GM18861 (cell line): ENCODE measurements at regions not wholly inside any gene's neighbourhood (a gene's known extent, or its start where the extent isn't known, plus 50 kb on each side); places are given as distances from the start of the nearest gene placed in this dataset.

Experiments used
- ATAC-seq: cut with Tn5 transposase; IDR thresholded peaks from one replicate; pipeline ENCODE4 v1.9.1; 2021; ENCODE audit not compliant: unreplicated experiment

DNA sequence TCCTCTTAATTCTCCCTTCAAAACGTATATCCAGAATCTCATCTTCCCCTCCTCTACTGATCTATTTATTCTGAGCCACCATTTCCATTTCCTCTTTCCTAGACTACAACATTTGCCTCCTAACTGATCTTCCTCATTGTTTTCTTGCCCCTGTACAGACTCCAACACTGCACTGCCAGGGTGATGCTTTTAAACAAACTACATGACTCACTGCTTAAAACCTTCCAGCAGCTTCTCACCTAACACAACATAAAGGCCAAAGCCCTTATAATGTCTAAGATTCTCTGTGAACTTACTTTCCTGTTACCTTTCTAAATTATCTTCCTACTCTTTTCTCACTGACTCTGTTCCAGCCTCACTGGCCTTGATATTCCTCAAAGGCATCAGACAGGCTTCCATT is 161.0 kb upstream of the HS3ST1 start:
- ATAC-seq: no peak

DNA sequence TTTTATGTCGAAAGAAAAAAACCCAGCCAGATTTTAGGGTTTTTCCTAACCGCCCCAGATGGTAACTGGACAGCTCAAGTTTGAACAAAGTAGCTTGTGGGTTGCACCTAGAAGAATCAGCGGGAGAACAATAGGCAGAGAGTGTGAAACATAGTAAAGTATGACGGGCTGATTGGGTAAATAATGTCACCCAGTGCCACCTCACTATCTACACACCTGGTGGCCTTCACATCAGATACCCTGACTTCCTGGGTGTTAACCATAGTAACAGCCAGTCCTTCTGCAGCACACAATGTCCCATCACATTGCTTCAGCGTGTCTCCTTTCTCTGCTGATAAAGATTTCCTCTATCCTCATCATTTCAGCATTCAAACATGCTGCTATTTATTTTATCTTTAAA is 159.1 kb upstream of the HS3ST1 start:
- ATAC-seq: no peak

DNA sequence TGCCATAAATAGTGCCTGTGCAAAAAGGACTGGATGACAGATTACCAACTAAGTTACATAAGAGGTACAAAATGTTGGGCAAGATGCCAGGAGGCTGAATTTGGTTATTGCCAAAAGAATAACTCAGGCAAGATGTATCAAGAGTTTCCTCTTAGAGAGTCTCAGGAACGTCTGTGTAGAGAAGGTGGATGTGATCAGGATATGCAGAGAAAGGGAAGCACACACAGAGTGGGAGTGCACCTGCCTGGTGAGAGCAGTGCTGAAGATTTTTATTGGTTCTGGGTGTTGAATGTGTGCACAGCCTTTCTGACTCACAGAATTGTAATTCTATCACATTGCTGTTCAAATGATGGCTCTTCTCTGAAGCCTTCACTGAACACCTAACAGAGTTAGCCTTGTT is 156.8 kb upstream of the HS3ST1 start:
- ATAC-seq: no peak

DNA sequence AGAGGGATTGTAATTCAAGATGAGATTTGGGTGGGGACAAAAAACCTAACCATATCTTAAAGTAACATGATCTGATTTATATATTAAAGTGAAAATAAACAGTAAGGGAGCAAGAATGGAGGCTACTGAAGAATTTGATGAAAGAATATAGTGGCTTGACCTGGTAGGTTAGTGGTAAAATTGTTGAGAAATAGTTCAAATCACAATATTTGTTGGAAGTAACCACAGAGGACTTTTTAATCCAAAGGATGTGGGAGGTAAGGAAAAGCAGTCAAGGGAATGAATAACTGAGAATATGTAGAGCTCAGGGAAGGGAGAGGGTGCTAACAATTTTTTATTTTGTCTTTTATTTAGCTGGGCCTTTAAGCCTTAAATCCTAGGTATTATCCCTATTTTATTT is 139.8 kb upstream of the HS3ST1 start:
- no peak for ATAC-seq

DNA sequence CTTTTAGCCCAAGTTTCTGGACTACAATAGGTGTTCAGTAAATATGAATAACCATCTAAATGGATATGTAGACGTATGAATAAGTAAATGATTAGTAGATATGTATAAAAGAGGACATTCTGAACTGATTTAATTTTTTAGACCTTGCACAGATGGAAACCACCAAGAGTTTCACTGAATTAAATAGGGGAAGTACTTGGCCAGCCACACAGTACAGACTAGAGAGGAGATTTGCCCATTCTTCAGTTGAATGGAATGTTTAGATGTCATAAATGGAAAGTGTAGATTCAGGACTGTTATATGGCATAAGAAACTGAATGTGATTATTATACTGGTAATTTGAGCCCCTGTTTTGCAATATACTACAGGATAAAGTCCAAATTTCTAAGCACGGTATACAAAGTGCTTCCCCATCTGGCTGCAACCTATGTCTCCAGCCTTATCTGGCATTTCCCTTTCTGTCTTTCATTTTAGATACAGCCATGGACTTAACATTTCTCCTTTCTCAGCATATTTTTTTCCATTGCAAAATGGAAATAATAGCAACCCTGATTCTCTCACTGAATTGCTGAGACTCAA is 137.8 kb upstream of the HS3ST1 start:
- ATAC-seq: peak; percentile 90

DNA sequence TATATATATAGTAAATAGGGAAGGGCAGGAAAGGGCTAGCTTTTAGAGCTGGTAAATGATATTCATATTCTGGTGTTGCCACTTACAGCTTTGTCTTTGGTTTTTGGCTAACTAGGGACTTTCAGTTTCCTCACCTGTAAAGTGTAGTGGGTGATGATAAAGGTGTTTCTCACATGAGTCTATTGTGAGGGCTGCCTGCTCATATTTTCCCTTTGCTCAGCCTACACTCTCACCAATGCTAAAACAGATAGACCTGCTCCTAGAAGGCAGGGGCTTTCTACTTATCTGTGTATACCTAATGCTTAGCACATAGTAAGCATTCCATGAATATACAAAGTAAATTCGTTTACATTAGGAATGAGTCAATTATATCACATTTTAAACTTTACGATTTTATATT is 137.2 kb upstream of the HS3ST1 start:
- no peak for ATAC-seq

DNA sequence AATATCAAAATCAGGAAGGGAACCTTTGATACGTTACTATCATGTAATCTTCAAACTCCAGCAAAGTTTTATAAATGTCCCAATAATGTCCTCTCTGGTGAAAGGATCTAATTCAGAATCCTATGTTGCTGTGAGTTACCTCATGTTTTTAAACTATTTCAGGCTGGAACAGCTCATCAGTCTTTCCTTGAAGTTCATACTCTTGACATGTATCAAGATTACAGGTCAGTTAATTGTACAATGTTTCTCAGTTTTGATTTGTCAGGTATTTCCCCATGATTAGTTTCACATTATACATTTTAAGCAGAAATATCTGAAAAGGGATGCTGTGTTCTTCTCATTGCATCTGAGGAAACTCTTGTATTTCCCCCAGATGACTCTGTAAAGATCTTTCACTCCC is 136.5 kb upstream of the HS3ST1 start:
- ATAC-seq: no peak

DNA sequence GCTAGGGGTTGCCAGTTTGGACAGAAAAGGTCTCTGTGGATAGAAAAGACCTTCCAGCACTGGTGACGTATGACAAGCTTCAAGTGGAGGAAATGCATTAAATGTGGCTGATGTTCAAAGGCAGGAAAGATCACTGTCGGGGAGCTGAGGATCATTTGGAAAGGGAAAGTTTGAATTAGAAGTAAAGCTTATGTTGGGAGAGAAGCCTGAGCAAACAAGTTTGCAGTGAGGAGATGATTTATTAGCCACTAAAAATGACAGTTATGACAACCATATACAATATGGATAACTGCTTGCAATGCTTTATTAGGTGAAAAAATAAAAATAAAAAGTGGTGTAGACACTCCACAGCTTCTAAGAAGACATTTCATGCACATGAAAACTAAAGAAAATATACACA is 135.3 kb upstream of the HS3ST1 start:
- ATAC-seq: no peak

DNA sequence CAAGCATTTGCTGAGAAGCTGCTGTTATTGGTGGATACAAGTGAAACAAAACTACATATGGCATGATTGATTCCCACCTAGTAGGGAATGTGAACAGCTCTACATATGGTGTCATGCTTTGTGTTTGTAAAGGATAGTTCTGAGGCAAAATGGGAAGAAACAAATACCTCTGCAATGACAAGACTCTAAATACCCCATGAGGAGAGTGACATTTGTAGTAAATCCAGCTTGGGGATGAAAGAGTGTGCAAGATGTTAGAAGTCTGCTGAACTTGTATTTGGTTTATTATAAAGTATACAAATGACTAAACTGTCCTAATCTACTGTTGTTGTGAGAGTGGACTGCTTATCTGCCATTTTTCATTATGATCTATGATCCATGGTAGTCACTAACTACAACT is 120.8 kb upstream of the HS3ST1 start:
- ATAC-seq: no peak

DNA sequence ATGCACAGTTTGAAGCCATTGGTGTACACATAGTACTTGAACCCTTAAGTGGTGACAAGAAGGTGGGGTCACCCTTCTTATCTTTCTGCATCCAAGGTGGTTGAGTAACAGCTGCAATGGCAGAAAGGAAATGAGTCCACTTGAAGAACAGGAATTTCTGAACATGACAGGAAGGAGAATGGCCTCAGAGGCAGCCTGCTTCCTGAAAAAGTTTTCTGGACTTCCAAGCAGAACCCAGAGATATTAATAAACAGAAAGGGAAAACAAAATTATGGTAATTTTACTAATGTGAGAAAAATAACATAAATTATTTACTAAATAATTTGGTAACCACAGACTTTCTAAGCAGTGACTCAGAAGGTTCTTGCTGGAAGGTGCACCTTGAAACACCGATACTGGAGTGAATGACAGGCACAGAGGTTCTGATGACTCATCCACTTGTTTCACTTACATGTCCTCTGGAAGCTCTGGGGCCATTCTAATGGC is 119.9 kb upstream of the HS3ST1 start:
- peak; percentile 98 for ATAC-seq

DNA sequence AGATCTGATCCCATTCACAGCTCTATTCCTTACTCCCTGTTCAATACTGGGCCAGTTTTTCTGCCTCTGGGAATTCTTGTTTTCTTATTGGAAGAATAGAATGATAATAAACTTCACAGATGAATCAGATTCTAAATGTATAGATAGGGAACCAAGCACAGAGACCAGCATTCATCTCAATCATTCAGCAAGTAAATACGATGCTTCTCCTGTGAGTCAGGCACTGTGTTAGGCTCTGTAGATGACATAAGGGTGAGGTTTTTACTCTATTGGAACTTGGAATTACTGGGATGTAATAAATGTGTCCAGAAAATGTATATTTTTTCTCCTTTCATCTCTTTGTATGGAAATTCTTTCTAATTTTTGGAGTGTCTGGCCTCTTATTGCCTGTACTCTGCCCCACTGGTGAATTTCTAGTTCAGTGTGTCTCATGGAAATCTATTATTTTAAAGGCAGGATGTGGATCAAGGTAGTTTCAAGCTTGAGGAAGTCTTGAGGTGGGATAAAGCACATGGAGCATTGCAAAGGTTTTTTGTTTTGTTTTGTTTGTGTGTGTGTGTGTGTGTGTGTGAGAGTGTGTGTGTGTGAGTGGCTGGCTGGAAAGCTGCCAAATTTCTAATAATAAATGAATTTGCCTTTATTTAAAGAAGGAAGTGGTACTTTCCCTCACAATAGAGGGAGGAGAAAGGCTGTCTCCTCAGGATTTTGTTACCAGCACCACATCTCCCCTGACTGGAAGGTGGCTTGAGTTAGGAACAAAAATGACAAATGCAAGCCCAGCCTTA is 117.9 kb upstream of the HS3ST1 start:
- ATAC-seq: no peak

DNA sequence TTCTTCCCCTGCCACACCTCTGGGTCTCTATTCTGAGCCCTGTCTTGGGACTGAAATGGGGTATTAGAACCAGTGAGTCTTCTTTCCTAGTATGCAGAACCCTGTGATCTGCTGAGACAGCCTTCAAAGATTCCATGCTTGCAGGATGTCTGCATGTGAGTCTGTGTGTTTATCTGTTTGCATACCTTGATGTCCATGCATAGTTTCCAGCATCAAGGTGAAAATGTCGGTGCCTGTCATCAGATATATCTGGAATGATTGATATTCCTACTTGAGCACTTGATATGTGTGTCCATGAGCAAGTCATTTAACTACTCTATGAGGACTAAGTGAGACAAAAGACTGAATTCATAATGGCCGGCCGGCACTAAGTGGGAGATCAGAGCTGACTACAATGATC is 117.0 kb upstream of the HS3ST1 start:
- no peak for ATAC-seq

DNA sequence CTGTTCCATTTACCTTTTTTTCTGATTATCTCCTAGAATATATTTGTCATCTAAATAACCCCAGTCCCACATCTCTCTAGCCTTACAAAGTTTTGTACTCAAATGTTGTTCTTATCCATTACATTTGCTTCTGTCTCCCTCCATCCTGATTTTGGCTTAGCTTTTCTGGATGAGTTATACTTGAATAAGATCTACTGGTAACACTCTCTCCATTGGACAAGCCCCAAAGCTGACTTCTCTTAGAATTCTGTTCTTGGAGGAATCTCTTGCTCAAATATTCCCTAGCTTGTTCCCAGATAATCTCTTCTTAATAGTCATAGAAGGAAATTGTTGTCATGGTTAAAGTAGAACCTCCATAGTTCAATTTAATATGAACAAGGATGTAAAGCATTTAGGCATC is 115.5 kb upstream of the HS3ST1 start:
- no peak for ATAC-seq

DNA sequence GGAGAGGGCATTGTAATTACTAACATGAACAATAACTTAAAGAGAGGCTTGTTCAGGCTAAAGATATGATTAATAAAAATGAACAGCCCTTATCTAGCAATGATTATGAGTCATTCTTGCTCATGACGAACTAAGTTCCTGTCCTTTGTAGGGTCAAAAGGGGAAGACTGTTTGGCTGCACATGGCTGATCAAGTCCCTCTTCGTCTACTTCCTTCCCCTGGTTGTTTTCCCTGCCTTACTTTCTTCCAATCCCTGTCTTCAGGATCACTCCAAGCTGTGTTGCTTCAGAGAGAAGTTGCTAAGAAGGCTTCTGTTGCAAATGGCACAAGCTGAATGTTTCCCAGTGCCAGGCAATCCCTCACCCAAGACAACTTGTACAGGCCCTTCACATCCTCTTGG is 115.0 kb upstream of the HS3ST1 start:
- no peak for ATAC-seq

DNA sequence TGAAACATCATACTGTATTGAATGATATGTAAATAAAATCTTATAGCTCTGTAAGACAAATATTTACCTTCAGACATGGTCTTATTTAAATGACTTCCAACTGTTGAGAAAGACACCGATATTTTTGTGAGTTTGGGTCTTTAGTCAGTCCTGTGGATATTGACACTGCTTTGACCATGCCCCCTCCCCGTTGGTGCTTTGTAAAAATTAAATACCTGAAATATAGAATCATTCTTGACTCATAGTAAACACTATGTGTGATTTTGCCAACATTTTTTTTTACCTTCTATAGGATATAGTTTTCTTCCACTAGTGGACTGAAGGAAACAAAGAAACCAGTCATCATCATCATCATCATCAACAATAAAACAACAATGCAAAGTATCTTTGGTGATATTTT is 114.3 kb upstream of the HS3ST1 start:
- no peak for ATAC-seq

DNA sequence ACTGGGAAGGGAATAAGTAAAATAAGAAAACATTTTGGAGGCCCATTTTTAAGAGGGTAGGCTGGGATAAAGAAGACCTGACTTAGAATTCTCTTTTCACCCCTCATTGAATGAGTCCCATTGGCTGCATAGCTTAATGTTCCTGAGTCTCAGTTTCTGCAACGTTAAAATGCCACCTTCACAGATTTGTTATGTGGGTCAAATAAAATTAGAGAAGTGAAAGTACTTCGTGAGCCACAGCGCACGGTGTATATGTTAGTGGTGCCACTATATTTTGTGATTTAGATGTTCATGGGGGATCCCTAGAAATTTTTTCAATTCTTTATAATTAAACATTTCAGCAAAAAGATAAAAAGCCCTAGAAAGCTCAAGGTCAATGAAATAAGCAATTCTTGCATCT is 109.2 kb upstream of the HS3ST1 start:
- ATAC-seq: peak; percentile 88

DNA sequence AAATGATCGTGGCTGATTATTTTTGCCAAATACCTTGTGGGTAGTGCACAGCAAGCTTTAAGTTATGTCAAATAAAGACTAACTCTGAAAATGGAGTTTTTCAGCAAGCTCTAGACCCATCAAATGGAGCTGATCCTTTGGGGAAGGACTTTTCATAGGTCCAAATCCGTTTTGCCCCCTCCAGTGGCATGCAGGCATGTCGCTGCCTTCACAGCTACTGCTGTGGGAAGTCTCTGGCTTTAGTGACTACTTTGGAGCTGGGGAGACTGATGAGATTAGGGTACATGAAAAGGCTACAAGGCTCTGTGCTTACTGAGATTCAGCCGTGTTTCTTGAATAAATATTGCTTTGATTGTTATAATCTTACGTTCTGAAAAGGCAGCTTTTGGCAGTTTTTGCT is 106.6 kb upstream of the HS3ST1 start:
- no peak for ATAC-seq

DNA sequence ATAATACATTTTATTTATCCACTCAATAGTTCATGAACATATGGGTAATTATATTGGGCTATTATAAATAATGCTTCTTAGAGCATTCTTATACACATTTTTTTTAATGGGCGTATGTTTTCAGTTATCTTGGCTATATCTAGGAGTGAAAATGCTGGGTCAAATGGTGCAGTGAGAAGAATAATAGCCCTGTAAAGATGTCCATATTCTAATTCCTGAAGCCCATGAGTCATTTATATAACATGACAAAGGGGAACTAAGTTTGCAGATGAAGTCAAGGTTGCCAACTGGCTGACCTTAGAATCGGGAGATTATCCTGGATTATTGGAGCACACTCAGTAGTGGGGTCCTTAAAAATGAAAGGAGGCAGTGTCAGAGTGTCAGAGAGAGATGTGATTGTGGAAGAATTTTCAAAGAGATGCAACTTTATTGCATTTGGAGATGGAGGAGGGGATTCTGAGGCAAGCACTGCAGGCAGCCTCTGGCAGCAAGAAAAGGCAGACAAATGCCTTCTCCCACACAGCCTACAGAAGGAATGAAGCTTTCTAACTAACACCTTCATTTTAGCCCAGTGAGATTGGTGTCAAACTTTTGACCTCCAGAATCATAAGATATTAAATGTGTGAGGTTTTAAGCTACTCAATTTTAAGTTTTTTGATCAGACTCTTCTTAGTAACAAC is 106.1 kb upstream of the HS3ST1 start:
- no peak for ATAC-seq

DNA sequence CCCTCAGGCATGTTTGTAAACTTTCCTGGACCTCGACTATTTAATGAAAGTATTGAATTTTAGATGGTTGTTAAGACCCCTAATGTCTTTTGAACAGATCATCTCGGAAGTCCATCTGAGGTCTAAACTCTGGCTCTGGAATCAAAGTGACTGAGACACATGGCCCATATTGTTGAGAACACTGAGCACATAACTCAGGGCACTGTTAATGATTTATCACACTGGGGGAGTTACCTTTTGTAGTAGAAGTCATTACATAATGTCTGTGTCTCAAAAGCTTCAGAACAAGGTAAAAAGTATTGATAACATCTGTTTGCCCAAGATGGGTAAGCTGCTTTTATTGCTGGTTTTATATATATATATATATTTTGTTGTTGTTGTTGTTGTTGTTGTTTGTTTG is 103.4 kb upstream of the HS3ST1 start:
- ATAC-seq: no peak

DNA sequence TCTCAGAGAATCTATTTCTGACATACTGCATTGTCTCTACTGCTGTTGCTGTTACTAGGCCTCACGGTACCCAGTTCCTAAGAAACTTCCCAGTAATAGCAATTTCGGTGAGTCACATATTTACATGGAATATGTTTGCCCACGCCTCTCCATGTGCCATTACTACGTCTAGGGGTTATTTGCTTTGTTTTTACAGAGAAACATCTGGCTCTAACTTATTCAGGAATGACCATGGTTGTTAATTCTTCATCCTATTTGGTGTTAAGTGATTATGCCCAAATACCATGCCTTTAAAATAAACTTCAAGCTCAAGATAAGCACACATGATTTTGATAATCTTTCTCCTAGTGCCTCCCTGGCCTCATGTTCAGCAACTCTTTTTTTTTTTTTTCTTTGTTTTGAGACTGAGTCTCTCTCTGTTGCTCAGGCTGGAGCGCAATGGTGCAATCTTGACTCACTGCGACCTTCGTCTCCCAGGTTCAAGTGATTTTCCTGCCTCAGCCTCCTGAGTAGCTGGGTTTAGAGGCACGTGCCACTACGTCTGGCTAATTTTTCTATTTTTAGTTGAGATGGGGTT is 101.0 kb upstream of the HS3ST1 start:
- no peak for ATAC-seq

DNA sequence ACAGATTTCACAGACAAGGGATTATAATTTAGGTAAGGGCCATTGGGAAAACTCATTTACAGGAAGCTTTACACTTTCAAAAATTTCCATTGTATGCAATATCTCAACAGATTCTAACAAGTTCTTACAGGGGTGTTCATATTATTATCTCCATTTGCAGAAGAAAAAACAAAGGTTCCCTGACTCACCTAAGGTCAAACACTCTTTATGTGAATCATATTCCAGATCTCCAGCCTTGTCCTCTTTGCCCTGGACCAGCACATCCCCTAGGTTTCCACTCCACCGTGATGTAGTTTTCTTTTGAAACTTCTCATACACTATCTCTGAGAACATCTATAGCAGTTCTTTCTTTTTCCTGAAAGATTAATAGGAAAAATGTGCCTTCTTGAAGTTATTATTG is 96.4 kb upstream of the HS3ST1 start:
- no peak for ATAC-seq

DNA sequence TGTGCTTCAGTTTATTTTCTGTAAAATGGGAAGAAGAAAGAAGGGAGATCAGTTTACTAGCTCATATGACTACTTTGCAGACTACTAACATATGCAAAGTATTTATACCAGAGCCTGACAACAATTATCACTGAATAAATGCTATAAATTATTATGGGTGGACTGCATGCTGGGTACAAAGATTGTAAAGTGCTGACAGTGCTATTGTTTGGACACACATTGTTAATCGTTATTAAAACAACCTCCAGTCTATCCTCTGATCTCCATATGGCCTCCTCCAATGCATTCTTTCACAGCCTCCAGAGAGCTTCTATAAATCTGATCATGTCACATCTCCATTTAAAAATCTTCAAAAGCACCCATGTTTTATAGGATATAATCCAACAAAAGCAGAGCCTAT is 90.1 kb upstream of the HS3ST1 start:
- no peak for ATAC-seq
